Gastrocnemius medialis (tissue), 4 donors: ENCODE measurements at regions not wholly inside any gene's neighbourhood (a gene's known extent, or its start where the extent isn't known, plus 50 kb on each side); places are given as distances from the start of the nearest gene placed in this dataset.

ENCODE experiments used
- CTCF ChIP-seq, 5 experiments: fragments of 450-650 bp in 3 of 5; fragments of 200-600 bp in 2 of 5; sonication (generic) in 2 of 5; IDR thresholded peaks in 4 of 5; conservative IDR thresholded peaks in 1 of 5; 1 replicate in 4 of 5; 2 replicates in 1 of 5; pipeline ENCODE4 v1.5.1; 2016 to 2019; ENCODE audit warnings: antibody characterized with exemption in 5 of 5, mild to moderate bottlenecking in 3 of 5, moderate library complexity in 3 of 5
- POLR2A ChIP-seq, 2 donors: fragments of 450-650 bp; IDR thresholded peaks; one replicate each; pipeline ENCODE4 v1.6.1; 2017; ENCODE audit warnings: antibody characterized with exemption in 2 of 2, mild to moderate bottlenecking in 2 of 2, moderate library complexity in 2 of 2

- TF ChIP-seq POLR2A (IDR thresholded peaks at IDR 0.05), result no peak
- no peak for TF ChIP-seq CTCF (IDR thresholded peaks at IDR 0.05 in 4 of 5, conservative IDR thresholded peaks at IDR 0.05 in 1 of 5)
Observed at GRCh38 chr10:107357033-107357432, 192.5 kb upstream of the SORCS1 start.
